NCI-H2107 treated with DMSO at 0.1 percent for 48 hours (cell line): ENCODE measurements at regions not wholly inside any gene's neighbourhood (a gene's known extent, or its start where the extent isn't known, plus 50 kb on each side); places are given as distances from the start of the nearest gene placed in this dataset.
"Not testable (repeated sequence)": the region's sequence is repeated elsewhere in the genome, so short reads cannot be mapped to it uniquely, and the experiment has no call there.

Experiments used
- DNase-seq: peaks from one replicate; lab custom pipeline; 2025; ENCODE audit not compliant: unreplicated experiment; lab: John Stamatoyannopoulos, UW

DNA sequence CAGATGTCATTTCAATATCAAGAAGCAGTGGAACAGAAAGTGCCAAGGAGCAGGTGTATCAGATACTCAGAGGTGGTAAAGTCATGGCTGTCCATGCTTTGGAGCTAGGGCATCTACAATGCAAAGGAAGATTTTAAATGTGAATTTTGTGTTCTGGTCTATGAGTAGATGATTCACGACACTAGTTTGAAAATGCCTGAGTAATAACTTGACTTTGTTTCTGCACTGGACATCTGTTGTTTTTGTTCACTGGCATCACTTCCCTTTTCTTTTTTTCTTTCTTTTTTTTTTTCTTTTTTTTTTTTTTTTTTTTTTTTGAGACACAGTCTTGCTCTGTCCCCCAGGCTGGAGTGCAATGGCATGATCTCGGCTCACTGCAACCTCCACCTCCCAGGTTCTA is 460.7 kb upstream of the PAPPA start:
- not testable (repeated sequence) for DNase-seq

DNA sequence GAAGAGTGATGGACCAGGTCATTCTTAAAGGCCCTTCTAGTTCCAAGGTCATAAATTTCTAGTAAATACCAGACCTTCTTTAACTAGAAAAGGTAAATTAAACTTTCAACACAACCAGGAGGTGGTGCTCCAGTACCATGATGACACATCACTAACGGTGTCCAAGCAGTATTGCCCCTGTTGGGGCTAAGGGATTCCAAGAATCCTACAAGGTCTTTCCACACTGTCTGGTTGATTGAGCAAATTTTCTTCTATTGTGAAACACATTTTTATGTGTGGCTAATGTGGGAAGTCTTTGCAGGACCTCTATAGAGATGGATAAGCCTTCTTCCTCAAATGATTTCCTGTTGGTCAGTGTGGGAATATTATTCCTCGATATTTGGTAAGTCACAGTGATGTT is 459.6 kb upstream of the PAPPA start:
- DNase-seq: no peak

DNA sequence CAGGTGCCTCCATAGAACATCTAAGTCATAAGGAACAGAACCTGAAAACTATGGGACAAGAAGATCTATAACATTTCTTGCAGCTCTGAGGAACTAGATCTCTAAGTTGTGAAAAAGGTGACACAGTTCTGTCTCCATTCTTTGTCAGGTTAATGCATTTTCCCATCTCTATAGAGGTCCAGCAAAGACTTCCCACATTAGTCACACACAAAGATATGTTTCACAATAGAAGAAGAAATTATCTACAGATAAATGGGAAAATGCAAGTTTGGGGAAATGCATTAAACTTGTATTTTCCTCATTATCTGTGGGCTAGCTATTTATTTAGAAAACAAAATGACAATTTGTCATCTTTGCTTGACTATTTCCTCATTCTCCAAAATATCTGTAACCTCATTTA is 458.6 kb upstream of the PAPPA start:
- DNase-seq: no peak

DNA sequence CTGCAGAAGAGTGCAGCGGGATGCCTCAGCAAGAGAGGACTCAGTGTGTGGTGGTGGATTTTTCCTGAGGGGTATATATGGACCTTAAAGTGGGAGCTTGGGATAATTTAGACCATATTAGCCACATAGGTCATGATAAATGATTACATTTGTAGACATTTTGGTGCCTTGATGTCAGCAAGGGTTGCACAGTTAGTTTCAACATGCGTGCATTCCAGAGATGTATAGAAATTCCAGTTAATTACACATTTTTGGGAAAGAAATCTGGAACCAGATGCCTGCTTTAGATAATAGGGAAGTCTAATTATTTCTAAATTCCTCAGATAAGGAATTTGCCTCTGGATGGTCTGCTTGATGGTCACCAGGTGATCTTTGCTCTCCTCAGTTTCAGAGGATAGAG is 440.6 kb upstream of the PAPPA start:
- no peak for DNase-seq

DNA sequence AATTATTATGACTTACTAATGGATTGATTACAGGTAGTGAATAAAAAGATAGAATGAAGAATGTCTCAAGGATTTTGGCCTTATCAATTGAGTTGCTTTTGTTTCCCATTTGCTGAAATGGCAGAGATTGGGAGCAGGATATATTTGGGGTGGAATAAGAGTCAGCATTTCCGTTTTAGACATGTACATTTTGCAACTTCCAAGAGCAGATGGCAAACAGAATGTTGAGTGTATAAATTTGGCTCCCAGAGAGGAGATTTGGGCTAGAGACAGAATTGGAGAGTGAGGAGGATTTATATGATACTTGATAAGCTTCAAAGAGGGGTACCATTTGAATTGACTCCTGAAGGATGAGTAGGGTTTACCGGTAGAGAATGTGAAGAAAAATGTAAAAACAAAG is 437.9 kb upstream of the PAPPA start:
- DNase-seq: no peak

DNA sequence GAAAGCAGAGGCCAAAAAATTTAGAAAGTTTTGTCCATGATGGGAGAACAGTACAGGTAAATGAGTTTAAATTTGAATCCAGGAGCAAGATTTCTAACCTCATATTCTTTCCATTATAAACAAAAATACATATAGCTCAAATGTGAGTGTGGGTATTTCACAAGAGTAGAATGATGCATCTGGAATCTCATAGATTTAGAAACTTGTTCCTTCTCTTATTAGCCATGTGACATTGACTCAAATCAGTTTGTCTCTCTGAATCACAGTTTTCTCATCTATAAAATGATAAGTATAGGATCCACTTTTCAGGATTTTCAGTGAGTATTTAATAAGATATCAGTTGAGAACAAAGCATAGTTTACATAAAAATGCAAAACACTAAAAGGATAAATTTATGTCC is 436.3 kb upstream of the PAPPA start:
- no peak for DNase-seq

DNA sequence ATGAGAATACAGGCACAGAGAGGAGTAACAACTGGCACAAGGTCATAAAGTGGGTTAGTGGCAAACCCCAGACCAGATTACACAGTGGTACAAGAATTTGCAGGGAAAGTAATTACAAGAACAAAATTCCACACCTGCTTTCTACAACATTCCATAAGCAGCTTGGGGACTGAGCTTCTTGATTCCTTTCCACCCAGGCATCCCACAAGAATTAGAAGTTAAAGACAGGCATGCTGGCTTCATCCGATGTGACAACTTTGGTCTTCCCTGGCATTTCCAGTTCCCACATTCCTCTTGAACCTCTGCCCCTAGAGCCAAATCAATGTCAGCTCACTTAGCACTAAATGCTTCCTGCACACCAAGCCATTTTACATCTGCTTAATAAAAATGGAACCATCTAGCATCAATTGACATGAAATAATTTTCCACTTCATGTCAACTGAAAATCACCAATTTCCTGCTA is 435.8 kb upstream of the PAPPA start:
- no peak for DNase-seq

DNA sequence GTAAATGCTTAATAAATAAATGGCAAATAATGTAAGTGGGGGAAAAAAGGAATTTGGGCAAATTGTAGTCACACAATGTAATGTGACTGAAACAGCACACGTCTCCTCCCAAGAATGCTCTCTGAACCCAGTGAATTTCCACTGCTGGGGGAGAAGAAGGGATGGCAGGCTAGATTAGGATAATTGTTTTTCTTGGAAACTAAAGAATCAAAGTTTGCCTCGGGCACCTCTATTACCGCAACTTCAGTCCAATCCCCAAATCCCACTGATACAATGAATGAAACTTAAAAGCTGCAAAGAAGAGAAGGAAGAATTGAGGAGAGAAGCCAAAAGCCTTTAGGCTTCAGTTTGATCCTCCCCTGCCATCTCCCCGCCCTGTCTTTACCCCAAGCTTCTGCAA is 423.2 kb upstream of the PAPPA start:
- no peak for DNase-seq

DNA sequence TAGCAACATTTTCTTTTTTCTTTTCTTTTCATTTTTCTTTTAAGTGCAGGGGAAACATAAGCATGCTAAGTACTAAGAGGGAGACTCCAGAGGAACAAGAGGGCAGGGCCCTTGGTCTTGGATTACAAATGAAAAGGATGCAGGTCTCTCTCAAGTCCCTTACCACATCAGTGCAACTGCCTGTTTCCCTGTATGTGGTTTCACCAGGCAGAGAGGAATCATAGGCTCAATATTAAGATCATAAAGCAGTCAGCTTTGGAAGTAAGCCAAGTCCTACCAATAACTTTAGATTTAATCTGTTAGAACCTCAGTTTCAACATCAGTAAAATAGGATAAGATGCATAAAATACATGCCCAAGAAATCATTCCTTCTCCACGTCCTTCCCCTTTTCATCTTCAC is 422.7 kb upstream of the PAPPA start:
- no peak for DNase-seq

DNA sequence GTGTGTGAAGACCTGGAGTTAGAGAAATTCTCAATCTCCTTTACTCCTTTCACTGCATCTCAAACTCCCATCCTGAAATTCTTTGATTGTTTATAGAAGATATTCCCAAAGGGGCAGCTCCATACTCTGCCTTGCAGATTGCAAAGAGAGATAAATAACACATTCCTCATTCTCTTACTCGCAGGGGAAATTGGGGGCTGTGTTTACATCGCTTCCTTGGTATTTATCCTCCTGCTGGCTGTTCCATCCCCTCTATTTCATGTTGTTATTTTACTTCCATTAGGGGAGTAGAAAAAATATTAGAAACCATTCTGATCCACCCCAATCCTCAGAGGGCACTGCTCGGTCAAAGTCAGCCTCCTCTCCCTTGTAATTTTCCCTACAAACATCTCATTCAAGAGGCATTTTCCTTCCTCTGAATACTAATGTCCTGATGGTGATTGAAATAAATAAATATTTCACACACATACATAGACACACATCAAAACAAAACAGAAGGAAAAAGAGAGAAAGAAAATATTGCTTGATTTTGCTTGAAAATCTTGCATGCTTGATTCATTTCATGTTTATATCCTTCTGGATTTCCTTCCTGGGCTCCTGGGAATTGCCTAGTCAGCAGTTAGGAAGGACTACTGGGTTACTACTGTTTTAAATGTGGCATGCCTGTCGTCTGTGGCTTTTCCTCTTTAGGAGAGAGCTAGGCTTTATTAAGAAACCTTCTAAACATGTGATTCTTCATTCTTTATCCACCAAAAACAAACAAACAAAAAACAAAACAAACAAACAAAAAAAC is 420.1 kb upstream of the PAPPA start:
- no peak for DNase-seq

DNA sequence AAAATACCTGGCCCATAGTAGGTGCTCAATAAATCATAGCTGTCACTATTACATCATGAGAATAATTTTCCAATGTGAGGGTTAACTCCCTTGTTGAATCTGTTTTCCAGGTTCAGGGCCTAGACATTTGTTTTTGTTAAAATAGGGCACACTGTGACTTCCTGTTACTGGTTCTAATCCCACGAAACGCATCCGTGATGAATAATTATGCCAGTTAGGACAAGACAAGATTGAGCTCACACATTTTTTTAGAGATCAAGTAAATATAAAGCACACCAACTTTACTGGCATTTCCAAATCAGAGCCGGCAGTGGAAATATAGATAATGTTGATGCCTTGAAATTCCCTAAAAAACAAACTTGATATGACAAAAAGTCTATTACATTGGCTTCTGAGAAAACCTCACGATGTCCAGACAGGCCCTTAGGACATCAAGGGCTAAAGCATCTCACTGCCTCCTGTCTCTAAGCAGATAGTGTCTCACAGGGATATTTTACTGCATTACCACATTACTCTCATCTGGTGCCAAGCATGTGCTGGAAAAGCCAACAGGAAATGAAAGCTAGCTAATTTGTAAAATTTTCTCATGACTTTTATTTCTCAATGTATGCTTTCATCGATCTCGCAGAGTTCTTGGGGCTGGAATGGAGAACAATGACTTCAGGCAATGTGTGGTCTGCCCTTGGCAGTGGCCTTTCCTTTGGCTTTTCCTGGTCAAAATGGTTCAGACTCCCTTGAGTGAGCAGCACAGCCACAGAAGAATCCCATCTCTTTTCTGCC is 414.3 kb upstream of the PAPPA start:
- no peak for DNase-seq

DNA sequence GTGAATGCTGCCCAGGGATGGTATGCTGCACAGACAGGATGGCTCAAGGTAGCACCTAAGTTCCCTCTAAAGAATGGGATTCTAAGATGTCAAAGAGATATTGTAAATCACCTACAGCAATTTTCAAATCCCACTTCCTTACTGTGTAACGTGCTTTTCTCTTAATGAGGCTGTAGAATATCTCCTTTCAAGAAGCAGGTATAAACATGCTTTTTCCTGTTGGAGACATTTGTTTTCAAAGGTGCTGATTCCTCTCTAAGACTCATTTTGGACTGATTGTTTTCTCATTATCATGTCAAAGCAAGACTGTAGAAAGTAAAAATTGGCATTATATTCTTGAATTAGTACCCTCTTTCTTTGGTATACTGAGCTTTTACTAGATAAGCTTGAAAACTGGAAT is 412.6 kb upstream of the PAPPA start:
- DNase-seq: no peak

DNA sequence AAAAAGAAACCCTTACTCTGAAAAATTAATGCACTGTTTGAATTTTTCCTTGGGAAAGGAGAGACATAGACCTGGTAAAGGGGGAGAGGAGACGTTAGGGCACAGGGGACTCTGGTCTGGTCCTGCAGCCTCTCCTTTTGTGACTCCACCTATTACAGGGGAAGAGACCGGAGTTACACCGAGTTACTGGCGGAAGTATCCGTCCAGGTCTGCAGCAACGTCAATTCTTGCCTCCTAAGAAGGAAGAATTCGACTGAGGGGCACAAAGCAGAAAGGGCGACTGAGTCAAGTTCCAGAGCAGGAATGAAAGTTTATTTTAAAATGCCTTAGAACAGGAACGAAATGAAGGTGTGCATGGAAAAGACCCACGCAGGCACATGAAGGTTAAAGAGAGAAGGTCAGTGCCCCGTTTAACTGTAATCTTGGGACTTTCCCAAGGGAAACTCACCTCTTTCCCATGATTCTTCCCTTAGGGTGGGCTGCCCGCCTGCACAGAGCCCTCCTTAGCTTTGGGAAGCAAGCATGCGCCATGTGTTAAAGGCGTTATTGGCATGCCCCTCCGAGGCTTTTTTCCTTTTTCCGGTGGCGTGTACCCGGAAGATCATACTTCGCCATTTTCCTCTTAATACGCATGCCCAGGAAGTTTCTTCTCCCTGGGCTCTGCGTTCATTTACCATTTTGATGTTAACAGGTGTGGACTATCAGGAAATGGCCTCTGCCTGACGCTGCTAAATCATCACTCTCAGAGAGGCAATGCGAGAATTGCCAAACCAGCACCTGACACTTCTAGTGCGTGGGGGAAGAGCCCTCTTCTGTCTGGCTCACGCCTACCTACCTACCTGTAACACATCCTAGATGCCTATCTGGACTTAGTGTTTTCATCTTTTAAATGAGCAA is 409.6 kb upstream of the PAPPA start:
- no peak for DNase-seq

DNA sequence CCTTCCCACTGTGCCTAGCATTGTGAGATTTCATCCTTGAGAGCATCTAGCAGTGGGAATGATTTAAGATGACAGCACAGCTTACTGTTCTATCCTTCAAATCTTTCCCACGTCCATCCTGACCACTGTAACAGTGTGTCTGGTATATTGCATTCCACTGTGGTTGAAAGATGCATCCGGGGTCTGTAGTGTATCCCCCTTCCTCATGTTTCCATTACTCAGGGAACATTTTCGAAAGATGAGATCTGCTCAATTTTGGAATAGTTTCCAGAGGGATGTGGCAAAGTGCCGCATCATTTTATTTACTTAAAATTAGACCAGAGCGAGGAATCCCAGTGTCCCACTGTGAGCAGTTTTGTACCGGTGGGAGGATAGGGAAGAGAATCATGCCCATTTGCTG is 407.1 kb upstream of the PAPPA start:
- DNase-seq: no peak

DNA sequence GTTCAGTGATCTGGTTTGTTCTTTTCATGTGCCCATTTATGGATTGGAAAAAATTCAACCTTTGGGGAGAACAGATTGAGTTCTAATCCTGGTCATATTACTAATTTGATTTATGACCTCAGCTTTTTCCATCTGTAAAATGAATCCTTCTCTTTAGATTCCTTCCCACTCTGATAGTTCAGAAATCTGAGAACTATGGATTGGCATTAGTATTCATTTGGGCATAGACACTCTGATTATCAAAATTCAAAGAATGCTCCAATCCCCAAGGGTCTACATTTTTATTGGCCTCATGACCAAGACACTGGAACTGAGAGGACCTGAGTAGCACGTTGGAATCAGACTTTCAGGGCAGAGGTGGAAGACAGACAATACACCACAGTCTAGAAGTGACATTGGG is 405.9 kb upstream of the PAPPA start:
- DNase-seq: no peak

DNA sequence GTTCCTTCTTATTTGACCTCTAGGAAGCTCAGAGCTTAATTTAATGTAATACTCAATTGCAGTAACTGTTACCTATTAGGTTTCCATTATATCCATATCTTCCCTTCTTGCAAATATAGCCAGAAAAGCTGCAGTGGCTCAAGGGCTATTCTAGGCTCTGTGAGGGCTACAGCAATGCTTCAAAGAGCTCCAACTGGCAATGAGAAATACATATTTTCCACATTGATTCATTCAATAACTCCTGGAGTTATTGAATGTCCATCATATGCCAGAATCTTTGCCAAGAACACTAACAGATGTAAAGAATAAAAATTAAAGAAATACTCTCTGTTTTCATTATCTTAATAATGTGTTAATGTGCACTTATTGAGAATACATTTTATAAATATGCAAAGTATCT is 396.9 kb upstream of the PAPPA start:
- no peak for DNase-seq

DNA sequence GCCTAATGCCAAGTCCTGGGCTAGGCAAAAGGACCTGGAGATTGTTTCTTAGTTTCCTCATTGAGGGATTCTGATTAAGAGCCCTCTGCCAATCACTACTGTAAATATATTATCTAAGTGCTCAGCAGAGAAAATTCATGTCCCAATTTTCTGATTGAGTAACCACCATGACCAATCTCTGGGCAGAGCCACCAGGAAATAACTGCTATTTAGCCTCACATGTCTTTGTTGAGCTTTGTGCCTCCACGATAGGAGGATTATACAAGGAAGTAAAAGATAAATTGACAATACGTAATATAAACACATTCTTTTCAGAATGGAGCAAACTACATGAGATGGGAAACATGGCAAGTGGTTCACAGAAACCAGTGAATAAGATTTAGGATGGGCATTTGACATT is 396.1 kb upstream of the PAPPA start:
- no peak for DNase-seq

DNA sequence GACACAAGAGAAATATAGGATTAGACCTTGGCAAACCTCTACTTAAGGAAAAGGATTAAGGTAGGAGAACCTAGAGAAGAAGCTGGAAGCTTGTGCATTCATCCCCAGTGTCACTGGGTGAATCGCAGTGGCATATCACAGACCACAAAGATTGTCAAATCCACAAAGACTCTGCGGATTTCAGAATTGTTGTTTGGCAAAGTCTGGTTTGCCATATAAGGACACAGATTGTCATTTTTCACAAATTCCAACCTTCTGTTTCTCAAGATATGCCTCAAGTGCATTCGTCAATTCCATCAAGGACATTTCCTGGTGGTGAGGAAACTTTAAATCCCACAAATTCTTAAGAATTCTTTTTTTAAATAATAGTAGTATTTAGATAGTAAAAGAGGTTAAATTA is 395.1 kb upstream of the PAPPA start:
- DNase-seq: no peak

DNA sequence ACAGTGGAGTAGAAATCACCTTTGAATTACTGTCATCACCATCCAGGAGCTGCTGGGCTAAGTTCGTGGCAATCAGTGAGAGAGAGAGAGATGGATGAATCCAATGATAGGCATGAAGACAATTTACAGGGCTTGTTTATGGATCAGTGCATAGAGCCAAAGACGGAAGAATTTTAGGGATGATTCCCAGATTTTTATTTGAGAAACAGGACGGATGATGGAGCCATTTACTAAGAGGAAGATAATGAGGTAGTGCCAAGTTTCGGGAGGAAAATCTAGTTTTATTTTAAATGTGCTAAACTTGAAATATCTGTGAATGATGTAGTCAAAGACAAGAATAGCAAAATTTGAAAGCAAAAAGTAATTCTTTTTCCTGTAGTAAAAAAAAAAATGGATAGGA is 394.2 kb upstream of the PAPPA start:
- DNase-seq: no peak

DNA sequence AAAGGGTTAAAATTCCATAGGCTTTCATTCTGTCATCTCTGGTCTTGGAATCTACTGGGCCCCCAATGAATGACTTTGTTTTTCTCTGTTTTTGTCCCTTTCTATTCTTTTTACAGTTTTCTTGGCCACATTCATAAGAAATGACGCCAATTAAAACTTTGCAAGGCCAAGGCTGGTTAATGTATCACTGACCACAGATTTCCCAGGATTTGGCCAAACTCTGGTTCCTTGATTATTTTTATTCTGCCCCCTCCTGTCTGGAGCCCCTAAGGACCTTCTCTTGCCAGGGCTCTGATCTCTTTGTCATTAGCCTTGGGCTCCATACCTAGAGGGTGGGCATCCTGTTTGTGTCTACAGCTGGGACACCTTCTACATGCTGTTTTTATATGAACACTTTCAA is 388.9 kb upstream of the PAPPA start:
- DNase-seq: no peak

DNA sequence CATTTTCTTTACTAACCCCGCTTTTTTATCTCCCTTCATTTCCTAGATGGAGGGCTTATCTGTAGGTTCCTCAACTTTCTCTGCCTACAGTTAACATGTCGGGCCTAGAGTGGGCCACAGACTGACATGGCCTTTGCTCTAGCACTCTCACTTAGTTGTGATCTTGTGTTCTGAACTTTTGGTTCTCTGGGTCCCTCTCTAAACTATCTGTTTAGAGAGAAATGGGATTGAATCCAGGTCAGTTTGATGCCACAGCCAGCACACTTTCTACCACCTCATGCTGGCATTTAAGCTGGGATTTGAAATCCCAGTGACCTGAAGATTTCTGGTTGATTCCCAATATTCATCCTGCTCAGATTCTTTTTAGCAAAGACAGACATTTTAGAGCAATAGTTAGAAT is 388.5 kb upstream of the PAPPA start:
- DNase-seq: no peak
